ENCODE measurements at regions not wholly inside any gene's neighbourhood (a gene's known extent, or its start where the extent isn't known, plus 50 kb on each side); places are given as distances from the start of the nearest gene placed in this dataset.

GRCh38 chr4:36914106-36914505, 330.4 kb upstream of the NWD2 start:
- TF ChIP-seq CTCF (IDR thresholded peaks at IDR 0.05; ENCODE audit: unreplicated experiment): no peak
- H3K4me1 Mint-ChIP-seq (ENCODE audit: low read depth): peaks cover 3% of the 10 kb centered on the region
- peaks cover 9% of the 10 kb centered on the region for H3K27me3 Mint-ChIP-seq

GRCh38 chr4:36915717-36916116, 328.8 kb upstream of the NWD2 start:
- no peak overlapping the region for H3K27ac Mint-ChIP-seq
- H3K4me1 Mint-ChIP-seq (ENCODE audit: low read depth): peaks cover 3% of the 10 kb centered on the region
- no peak overlapping the region for H3K4me3 Mint-ChIP-seq (ENCODE audit: low read depth)
- no peak for DNase-seq (ENCODE audit: low spot score, unreplicated experiment)
- peaks cover 5% of the 10 kb centered on the region for H3K9me3 Mint-ChIP-seq (ENCODE audit: low read depth)
- no peaks in the 10 kb centered on the region for H3K36me3 Mint-ChIP-seq (ENCODE audit: insufficient read depth)
- H3K27me3 Mint-ChIP-seq: peaks cover 9% of the 10 kb centered on the region
- TF ChIP-seq CTCF (IDR thresholded peaks at IDR 0.05; ENCODE audit: unreplicated experiment): no peak

More at GRCh38 chr4:36914106-36914505, 330.4 kb upstream of the NWD2 start:
- Mint-ChIP-seq H3K9me3 (ENCODE audit: low read depth) (peaks cover 5% of the 10 kb centered on the region), H3K36me3 (ENCODE audit: insufficient read depth) (no peaks in the 10 kb centered on the region), H3K27ac (no peak overlapping the region), H3K4me3 (ENCODE audit: low read depth) (no peak overlapping the region)
- DNase-seq (ENCODE audit: low spot score, unreplicated experiment): no peak

GRCh38 chr4:36917413-36917812, 327.1 kb upstream of the NWD2 start:
- H3K4me3 Mint-ChIP-seq (ENCODE audit: low read depth): no peak overlapping the region
- peaks cover 3% of the 10 kb centered on the region for H3K4me1 Mint-ChIP-seq (ENCODE audit: low read depth)
- H3K36me3 Mint-ChIP-seq (ENCODE audit: insufficient read depth): no peaks in the 10 kb centered on the region
- no peak for TF ChIP-seq CTCF (IDR thresholded peaks at IDR 0.05; ENCODE audit: unreplicated experiment)
- no peak for DNase-seq (ENCODE audit: low spot score, unreplicated experiment)
- H3K27ac Mint-ChIP-seq: no peak overlapping the region
- H3K27me3 Mint-ChIP-seq: peaks cover 9% of the 10 kb centered on the region
- H3K9me3 Mint-ChIP-seq (ENCODE audit: low read depth): peaks cover 5% of the 10 kb centered on the region

- TF ChIP-seq CTCF (IDR thresholded peaks at IDR 0.05; ENCODE audit: unreplicated experiment): no peak
- Mint-ChIP-seq H3K27me3 (peaks cover 9% of the 10 kb centered on the region), H3K9me3 (ENCODE audit: low read depth) (no peaks in the 10 kb centered on the region), H3K4me3 (ENCODE audit: low read depth) (no peak overlapping the region), H3K27ac (no peak overlapping the region), H3K4me1 (ENCODE audit: low read depth) (peaks cover 3% of the 10 kb centered on the region), H3K36me3 (ENCODE audit: insufficient read depth) (no peaks in the 10 kb centered on the region)
- no peak for DNase-seq (ENCODE audit: low spot score, unreplicated experiment)
These were observed 324.8 kb upstream of the NWD2 start for GRCh38 chr4:36919721-36920120.

- Mint-ChIP-seq H3K9me3 (ENCODE audit: low read depth) (no peaks in the 10 kb centered on the region), H3K4me1 (ENCODE audit: low read depth) (no peaks in the 10 kb centered on the region), H3K36me3 (ENCODE audit: insufficient read depth) (no peaks in the 10 kb centered on the region), H3K27ac (no peak overlapping the region), H3K4me3 (ENCODE audit: low read depth) (no peak overlapping the region), H3K27me3 (peaks cover 7% of the 10 kb centered on the region)
- DNase-seq (ENCODE audit: low spot score, unreplicated experiment): no peak
- TF ChIP-seq CTCF (IDR thresholded peaks at IDR 0.05; ENCODE audit: unreplicated experiment): no peak
These were observed 322.9 kb upstream of the NWD2 start for GRCh38 chr4:36921476-36922216.
